Caki2 (cell line): ENCODE measurements at regions not wholly inside any gene's neighbourhood (a gene's known extent, or its start where the extent isn't known, plus 50 kb on each side); places are given as distances from the start of the nearest gene placed in this dataset.
A peak's percentile ranks its signal among the peaks of the same experiment; 100 is the strongest.

ENCODE experiments used
- DNase-seq: peaks from one replicate; pipeline ENCODE4 v3.0.0-alpha.2; 2015; ENCODE audit warnings: low read depth
- in situ Hi-C: cut with HindIII; loops from 2 replicates; pipeline ENCODE4 v1.10.0; 2016; ENCODE audit warnings: low sequenced_read_pairs, low pct_unique_long_range_greater_than_20kb, mixed read lengths

DNA sequence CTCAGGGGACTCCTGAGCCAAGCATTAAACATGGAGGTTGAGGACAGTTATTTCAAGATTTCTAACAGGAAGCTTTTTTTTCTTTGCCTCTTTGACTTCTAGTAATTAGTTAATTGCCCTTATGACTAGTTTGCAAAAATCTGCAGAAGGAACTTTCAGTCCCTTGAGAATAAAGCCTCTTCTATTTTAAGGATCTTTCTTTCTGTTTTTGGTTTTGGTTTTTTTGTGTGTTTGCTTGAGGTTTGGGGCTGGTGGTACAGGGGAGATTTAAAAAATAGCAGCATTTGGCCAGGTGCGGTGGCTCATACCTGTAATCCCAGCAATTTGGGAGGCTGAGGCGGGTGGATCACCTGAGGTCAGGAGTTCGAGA is 259.3 kb downstream of the BMP7 start:
- in situ Hi-C loops, result no loop called here
- DNase-seq, result no peak

DNA sequence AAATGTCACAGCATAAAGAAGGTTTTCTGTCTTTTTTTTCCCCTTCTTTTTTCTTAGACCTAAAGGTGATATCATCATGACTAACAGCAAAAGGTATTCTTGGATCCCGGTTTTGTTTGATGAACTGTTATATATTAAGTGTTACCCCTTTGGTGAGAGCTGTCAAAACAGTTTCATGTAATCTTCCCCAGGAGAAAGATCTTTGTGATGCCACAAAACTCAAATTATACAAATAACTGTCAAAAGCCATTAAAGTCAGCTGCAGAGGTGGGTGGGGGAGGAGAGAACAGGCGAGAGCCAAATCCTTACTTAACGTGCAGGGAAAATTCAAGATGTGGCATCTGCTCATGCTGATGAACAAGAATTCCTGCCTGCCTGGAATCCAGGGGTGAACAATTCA is 258.2 kb downstream of the BMP7 start:
- in situ Hi-C loops, result no loop called here
- peak; percentile 71 for DNase-seq

DNA sequence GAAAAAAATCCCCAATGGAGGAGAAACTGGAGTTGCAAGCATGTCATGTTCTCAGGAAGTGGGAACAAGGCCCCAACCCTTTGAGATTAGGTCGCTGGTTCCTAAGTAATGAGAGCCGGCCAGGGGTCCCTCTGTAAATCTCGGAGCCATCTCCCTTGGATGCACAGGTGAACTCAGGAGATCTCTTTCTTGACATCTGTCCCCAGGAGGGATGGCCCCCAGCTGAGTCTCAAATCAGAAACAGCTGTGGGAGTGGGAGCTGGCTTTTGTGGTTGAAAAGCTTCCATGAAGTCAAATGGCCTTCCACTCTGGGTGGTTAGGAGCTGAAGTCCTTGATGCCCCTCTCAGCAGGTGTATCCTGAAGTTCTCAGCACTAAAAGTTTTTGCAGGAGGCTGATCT is 257.1 kb downstream of the BMP7 start:
- DNase-seq, result no peak
- in situ Hi-C loops, result no loop called here

DNA sequence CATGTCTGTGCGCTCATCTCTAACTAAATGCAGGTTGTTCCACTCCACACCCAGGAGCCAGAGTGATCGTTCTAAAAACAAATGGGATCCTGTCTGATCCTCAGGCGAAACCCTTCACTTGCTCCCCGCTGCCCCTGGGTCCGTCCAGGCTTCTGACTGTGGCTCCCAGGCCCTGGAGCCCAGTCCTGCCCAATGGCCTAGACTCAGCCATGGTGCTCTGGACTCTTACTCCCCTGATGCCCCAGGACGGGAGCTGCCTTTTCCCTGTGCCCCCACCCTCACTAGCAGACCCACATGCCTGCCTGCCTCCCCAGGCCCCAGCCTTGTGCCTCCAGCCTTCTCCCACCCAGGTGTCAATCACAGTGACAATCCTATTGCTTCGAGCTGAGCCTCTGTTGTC is 256.7 kb downstream of the BMP7 start:
- in situ Hi-C loops, result no loop called here
- DNase-seq, result no peak

DNA sequence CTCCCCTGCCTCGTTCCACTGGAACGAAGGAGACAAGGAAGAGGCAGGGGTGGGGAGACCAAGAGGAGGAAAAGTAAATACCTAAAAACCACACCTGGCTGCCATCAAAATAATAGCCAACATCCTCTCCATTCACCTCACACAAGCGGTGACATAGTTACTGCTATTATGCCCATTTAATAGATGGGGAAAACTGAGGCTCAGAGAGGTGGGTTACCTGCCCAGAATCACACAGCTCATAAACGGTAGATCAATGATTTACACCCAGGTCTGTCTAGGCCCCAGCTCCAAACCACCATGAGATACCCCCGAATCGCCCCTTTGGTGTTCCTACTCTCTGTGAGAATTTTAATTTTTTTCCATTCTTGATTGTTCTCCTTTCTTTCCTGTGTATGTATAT is 253.8 kb downstream of the BMP7 start:
- no peak for DNase-seq
- in situ Hi-C loops, result no loop called here

DNA sequence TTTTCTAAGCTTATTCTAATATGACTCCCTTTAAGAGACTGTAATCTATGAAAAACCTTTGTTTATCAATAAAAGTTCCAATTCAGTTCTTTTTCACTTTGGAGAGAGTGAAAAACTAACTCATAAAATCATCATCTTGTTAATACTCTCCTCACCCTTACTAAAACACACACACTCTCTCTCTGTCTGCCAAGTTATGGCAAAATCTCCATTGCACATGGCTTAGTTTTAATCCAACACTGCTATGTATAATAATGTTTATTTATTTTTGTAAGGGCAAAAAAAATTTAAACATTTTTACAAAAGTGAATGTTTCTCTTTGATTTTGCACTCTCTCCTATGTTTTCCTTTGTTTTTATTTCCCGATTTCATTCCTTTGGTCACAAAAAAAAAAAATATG is 253.2 kb downstream of the BMP7 start:
- DNase-seq, result no peak
- in situ Hi-C loops, result no loop called here

DNA sequence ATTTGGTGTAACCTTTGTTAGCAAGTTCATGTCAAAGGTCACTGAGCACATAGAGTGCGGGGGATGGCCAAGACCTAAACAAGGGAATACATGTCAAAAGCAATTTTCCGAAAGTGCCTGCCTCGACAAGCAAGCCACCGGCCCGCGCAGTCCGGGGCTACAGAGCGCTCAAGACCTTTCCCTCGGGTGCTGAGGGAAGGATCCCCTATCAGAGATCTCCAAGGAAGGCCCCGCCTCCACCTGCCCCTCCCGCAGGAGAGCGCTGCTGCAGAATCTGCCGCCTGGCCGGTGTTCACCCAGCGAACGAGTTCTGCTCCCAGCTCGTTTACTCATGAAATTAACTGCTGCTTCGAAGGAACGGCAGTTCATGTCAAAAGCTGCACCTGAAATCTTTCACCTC is 252.7 kb downstream of the BMP7 start:
- in situ Hi-C loops, result no loop called here
- DNase-seq, result no peak

DNA sequence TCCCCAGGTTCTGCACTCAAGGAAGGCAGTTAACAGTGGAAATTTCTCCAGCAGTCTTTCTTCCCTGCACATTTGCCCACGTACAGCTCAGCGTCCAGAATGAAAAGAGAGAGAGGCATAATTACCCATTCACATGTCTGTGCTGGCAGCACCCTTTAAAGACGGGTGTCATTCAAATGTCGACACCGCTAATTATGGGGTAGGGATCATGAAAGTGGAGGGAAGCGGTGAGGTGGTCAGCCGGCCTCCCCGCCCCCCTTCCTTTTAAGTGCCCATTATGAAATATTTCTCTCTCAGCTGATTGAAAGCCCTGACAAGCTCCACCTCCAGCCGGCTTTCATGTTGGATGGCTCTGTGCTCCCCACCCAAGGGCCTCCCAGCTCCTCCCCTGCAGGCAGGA is 246.1 kb downstream of the BMP7 start:
- DNase-seq, result no peak
- in situ Hi-C loops, result no loop called here

DNA sequence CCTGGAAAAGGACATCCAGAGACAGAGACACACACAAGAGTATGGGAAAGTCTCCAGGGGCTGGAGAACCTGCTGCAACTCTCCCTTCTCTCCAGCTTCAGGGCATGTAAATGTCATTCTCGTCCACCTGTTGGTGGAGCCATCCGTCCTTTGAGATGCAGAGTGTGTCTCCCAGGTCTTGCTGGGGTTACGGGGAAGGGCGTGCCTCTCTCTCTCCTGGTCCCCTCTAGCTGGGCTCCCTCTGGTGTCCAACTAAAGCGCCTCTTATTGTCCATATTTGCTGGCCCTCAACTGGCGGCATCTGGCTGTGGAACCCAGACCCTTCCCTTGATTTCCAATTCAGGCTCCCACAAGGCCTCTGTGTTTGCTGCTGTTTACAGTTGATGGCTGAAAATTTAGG is 244.1 kb downstream of the BMP7 start:
- DNase-seq, result no peak
- in situ Hi-C loops, result no loop called here

DNA sequence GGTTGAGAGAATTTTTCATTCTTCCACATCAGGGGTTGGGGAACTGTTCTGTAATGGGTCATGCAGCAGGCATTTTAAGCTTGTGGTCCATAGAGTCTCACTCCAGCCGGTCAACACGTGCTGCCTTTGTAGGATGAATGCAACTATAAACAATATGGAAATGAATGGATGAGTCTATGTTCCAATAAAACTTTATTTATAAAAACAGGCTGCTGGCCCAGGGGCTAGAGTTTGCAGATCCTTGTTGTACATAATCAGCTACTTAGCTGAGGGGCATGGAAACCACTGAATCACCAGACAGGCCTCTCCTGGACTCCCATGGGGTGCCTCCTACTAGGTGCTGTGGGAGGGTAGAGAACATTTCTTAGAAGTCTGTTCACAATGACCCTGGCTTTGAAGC is 243.4 kb downstream of the BMP7 start:
- no peak for DNase-seq
- in situ Hi-C loops, result no loop called here

DNA sequence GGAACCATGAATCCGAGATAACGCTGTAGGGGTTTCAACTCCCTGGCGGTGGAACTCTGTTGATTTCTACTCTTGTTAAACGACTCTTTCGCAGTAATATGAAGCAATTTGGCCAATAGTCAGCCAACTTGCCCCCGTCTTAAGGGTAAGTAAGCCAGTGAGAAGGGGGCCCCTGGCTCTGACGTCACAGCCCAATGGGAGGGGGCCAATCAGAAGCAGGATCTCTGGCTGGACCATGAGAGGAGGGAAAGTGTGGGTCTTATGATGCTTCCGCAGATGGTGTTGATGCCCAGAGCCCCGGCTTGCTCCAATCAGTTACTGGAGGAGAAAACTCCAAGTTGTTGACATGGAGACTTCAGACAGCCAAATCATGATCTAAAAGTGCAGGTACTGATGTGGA is 242.4 kb downstream of the BMP7 start:
- no peak for DNase-seq
- in situ Hi-C loops, result no loop called here

DNA sequence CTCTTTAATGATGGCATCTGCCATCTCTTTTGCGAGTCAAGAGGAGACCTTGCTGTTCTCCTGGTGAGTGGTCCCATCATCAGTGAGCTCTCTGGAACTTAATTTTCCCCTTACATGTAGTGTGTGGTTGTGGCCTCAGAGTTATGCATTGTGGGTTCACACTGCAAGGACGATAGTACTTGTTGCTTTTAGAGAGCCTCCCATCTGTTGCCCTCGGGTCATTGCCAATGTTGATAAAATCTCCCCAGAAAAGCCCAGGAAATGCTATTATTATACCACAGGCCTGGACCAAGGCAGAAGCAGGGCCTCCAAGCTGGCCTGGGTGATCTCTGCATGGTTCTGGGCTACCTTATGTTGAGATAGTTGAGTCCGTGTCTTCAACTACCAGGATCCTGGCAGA is 241.6 kb downstream of the BMP7 start:
- in situ Hi-C loops, result no loop called here
- DNase-seq, result no peak

DNA sequence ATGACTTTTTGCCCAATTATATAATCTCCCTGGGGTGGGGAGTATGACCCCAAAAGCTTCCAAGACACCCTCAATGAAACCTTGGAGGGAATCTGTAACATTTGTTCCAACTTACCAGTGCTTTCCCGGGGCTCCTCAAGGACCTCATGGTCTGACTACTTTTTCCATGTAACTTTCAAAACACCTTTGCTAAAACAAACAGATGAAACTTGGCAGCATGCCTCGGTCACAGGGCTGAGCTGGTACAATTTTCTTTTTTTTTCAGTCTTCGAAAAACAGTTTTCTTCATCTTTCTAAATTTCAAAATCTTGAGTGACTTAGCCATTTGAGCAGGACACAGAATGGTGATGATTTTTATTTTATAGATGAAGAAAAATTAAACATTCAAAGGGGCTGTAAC is 241.2 kb downstream of the BMP7 start:
- DNase-seq, result no peak
- in situ Hi-C loops, result no loop called here

DNA sequence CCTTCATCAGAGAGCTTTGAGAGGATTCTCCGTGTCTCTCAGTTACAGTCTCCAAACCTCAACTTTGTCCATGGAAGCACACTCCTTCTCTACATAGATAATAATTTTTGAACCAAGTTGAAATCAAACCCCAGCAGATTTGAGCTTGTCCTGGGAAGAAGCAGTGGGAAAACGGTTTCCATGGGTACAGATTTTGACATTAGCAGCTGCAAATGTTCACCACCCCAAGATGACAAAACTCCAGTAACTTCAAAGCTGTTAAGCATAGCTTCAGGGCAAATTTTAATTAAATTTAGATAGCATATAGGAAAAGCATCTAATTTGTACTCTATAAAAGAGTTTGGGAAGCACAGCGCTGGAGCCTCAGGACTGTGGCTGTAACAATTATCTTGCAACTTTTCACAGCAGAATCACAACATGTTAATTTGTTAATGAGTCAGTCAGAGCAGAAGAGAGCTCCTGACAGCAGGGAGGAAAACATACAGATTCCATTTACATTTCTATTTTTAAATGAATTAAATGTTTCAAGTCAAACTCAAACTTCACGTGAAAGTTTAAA is 240.7 kb downstream of the BMP7 start:
- in situ Hi-C loops, result no loop called here
- DNase-seq, result no peak

DNA sequence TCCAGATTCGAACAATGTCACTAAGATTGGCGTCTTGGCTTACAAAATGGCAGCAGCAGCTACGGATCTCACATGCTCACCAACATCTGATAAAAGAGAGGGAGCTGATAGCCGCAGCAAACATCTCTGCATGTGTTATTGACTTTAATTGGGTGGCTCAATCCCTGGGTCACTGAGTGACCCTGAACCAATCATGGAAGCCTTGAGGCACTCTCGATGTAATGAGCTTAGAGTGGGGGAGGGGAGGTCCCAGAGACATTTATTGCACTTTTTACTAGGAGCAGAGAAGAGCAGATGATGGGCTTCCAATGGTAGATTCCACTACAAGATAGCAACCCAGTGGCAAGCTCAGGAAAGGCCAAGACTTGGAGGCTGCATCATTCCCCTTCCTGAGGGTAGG is 238.7 kb downstream of the BMP7 start:
- in situ Hi-C loops, result no loop called here
- no peak for DNase-seq

DNA sequence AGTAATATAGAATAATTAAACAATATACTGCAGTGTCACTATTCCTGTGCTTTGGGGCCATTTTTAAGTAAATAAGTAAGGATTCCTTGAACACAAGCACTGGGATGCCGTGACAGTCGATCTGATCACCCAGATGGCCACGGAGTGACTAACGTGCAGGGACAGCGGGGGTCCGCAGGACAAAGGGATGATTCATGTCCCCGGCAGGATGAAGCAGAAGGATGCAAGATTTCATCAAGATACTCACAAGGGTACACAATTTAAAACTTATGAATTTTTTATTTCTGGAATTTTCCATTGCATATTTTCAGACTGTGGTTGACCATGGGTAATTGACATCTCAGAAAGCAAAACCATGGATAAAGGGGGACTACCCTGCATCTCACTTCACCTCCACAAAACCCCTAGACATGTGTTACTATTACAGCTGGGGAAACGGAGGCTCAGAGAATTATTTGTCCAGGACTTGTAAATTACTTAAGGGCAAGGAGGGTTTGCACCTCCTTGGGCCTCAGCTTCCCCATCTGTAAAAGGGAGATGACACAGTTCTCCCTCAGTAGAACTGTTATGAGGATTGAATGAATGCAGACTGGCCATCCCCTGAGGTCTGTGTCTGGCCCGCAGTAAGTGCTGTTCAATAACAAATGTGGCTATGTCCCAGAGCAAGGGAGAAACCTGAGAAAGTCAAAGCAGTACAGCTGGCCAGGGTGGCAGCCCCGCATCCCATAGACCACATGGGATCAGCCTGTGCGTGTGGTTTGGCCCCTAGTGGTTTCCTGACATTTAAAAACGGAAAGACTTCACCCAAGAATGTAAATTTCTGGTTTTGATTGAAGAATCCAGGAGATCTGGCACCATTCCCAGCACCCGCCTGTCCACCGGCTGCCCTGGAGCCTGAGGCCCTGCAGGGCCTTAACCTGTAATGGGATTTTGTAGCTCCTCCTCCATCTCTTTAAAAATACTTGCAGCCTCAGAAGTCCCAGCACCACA is 235.5 kb downstream of the BMP7 start:
- in situ Hi-C loops, result no loop called here
- peak; percentile 23 for DNase-seq

DNA sequence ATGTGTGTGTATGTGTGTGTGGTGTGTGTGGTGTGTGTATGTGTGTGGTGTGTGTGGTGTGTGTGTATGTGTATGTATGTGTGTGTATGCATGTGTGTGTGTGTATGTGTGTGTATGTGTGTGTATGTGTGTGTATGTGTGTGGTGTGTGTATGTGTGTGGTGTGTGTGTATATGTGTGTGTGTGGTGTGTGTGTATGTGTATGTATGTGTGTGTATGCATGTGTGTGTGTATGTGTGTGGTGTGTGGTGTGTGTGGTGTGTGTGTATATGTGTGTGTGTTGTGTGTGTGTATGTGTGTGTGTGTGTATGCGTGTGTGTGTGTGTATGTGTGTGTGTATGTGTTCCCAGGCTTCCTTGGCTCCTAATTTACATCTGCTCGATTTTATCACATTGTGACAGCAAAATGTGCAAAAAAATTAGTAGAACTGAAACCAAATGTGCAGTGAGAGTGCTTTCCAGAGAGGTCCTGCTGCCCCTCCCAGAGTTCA is 234.5 kb downstream of the BMP7 start:
- DNase-seq, result no peak
- in situ Hi-C loops, result no loop called here

DNA sequence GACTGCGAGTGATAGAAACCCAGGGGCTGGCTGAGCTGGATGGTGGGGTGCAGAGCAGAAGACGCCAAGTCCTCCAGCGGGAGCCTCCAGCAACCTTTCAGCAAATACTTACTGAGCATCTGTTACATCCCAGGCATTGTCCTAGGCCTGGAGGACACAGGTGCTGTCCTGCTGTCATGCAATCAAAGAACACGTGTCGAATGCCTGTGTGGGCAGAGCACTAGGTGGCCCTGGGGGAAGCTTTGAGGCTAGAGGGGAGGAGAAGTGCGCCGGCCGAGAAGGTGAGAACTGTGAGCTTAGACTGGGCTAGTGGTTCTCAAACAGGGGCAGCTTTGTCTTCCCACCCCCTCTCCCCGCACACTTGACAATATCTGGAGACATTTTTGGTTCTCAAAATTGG is 233.6 kb downstream of the BMP7 start:
- in situ Hi-C loops, result no loop called here
- no peak for DNase-seq

DNA sequence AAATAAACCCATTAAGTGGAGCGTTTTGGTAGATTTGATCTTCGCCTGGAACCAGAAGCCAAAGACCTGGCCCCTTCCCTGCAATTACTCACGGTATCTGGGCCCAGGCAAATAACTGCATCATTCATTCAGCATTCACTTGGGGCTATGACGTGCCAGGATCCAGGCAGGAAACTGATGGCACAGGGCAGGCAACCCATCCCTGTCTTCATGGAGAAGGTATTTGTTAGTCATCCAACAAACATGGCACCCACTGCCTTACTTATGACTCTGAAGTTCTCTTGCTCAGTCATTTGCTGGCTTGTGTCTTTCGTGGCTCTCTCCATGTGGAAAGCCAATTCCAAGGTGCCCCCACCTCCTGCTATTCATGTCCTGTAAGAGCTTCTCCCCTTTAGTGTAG is 232.4 kb downstream of the BMP7 start:
- no peak for DNase-seq

DNA sequence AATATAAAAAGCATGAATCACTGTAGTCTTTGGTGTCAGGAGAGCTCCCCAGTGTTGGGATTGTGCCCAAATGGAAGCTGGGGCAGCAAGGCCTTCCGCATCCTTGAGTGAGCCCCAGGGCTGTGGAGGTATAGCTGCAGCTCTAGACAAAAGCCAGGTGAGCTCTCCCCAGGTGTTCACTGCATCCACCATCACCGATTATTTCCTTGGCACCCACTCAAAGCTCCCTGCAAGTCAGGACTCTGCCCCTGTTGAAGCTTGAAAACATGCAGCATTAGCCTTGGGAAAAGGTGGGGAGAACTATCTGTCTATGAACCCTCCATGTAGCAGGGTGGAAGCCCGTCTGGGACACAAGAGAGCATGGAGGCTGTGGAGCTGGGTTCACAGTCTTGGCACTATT is 228.8 kb downstream of the BMP7 start:
- in situ Hi-C loops, result no loop called here
- DNase-seq, result no peak

More for the DNA sequence above, 232.4 kb downstream of the BMP7 start:
- in situ Hi-C loops, result no loop called here
